Ammon's horn (tissue), 1 donor: ENCODE measurements at regions not wholly inside any gene's neighbourhood (a gene's known extent, or its start where the extent isn't known, plus 50 kb on each side); places are given as distances from the start of the nearest gene placed in this dataset.
"Not testable (repeated sequence)": the region's sequence is repeated elsewhere in the genome, so short reads cannot be mapped to it uniquely, and the experiment has no call there.

ENCODE experiments used
- DNase-seq: peaks from one replicate; pipeline ENCODE4 v3.0.0-alpha.2; 2016; ENCODE audit warnings: low spot score

DNA sequence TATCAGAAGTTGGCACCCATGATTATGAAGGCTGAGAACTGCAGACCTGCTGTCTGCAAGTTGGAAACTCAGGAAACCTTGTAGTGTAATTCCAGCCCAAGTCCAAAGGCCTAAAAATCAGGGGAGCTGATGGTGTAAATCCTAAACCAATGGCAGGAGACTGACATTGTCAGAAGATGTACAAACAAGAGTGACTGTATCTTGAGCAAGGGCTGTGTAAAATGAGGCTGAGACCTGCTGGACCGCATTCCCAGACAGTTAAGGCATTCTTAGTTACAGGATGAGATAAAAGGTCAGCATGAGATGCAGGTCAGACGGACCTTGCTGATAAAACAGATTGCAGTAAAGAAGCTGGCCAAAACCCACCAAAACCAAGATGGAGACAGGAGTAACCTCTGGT, 147.7 kb downstream of the COG6 start:
- no peak for DNase-seq

GRCh38 chr13:39803851-39804250, 148.4 kb downstream of the COG6 start:
- DNase-seq = no peak

DNA sequence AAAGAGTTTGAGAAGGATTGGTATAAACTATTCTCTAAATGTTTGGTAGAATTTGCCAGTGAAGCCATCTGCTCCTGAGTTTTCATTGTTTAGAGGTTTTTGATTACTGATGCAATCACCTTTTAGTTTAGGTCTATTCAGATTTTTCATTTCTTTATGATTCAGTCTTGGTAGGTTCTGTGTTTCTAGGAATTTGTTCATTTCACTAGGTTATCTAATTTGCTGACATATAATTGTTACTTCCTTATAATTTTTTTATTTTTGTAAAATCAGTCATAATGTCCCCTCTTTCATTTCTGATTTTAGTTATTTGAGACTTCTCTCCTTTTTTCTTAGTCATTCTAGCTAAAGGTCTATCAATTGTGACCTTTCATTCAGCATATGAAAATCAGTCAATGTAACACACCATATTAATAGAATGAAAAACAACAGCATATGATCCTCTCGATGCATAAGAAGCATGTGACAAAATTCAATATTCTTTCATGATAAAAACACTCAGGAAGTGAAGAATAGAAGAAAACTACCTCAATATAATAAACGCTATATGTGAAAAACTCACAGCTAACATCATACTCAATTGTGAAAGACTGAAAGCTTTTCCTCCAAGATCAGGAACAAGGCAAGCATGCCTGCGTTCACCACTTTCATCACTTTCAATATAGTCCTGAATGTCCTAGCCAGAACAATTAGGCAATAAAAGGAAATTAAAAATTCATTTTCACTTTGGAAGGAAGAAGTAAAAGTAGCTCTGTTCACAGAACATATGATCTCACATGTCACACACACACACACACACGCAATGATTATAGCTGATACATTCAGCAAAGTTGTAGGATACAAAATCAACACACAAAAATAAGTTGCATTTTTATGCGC, 149.1 kb downstream of the COG6 start:
- DNase-seq = no peak

GRCh38 chr13:39809466-39809865, 154.0 kb downstream of the COG6 start:
- no peak for DNase-seq

DNA sequence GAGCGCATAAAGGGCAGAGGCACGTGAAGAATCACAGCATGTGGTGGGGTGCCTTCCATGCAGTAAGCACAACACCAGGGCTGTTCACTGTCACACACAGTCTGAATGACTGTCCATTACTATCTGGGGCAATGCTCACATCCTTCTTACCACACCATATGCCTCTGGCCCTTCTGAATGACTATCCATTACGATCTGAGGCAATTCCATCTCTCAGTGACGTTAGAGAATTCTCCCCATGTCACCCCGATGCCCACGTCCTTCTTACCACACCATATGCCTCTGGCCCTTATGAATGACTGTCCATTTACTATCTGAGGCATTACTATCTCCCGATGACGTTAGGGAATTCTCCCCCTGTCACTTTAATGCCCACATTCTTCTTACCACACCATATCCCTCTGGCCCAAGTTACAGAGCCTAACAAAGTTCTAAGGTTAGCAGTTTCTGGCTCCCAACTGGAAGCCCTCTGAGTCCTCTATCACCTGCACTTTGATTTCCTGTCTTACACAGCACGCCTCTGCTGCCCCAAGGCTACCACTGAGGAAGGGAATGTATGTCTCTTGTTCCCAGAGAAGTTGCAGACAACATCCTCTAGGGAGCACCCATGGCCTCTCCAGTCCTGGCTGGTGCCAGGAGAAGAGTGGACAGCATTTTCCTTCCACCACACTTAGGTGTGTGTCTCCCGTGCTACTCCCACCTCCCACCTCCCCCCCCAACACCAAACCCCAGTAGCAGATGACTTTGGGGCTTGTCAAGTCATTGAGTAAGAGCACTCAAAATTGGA, 154.8 kb downstream of the COG6 start:
- no peak for DNase-seq

GRCh38 chr13:39811051-39811450, 155.6 kb downstream of the COG6 start:
- no peak for DNase-seq

GRCh38 chr13:39811696-39812095, 156.2 kb downstream of the COG6 start:
- DNase-seq = no peak

GRCh38 chr13:39815345-39816111, 160.1 kb downstream of the COG6 start:
- no peak for DNase-seq

DNA sequence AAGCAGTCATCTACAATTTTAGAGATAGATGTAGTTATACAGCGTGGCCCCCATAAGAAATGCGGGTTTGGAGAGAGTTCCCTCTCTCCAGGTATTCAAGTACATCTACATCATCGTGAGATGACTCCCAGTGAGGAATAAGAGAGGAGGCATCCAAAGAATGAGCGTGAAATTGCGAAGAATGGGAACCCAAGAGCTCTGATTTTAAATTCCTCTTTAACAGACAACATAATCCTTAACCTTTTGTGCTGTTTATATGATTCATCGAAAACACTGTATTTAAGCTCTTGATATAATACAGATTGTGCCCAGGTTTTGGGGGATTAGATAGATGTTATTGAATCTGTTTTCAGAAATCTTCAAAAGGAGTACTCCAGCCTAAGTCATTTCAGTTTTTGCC, 161.5 kb downstream of the COG6 start:
- no peak for DNase-seq

DNA sequence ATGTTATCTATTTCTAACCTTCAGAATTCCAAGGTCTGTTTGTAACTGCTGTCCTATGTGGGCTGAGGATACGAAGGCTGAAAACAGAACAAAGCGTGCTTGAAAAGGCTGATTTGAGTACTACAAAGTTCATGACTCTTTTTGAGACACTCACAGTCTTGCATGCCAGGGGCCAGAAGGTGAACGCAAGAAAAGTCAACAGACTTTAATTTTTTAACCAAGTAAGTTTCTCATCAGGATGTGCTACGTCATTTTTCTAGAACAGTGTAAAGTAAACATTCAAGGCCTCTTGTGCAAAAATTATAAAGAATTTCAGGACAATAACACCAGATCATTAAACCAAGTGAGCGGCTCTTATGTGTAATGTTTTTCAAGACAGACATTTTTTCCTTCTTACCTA, 163.5 kb downstream of the COG6 start:
- no peak for DNase-seq

DNA sequence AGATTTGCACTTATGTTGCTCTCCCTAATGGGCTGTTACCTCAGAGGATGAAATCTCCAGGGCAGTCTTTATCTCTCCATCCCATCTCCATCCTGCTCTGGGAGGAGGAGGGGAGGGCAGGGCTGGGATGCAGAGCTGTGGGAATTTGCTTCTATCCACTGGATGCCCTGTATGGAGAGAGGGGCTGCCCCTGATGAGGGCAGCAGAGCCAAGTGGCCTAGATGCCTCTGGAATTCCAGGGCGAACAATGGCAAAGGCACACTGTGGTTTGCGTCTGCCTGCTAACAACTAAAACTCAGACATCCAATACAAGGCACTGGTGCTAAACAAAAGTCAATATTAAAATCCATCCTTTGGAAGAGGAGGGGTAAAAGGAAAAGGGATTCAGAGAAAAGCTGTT, 165.1 kb downstream of the COG6 start:
- no peak for DNase-seq

- no peak for DNase-seq
Measured at GRCh38 chr13:39821977-39822376, 166.5 kb downstream of the COG6 start.

DNA sequence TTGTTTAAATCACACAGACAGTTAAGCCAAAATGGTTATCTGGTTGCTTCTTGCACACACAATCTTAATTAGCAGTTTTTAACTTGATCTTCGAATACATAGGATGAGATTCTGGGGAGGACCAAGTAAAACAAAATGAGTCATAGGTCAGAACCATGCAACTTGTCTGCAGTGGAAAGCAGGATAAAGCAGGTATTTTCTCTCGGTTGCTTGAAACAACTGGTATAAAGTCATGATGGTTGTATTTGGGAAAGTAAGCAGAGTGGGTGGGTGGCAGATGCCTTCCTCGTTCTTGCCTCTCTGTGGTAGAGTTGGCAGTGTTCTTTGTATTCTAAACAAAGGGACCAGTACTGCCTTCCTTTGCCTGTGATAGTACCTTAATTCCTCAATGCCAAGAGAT, 167.0 kb downstream of the COG6 start:
- DNase-seq = peak; percentile 10

- DNase-seq = no peak
Measured at GRCh38 chr13:39823063-39823713, 167.7 kb downstream of the COG6 start.

DNA sequence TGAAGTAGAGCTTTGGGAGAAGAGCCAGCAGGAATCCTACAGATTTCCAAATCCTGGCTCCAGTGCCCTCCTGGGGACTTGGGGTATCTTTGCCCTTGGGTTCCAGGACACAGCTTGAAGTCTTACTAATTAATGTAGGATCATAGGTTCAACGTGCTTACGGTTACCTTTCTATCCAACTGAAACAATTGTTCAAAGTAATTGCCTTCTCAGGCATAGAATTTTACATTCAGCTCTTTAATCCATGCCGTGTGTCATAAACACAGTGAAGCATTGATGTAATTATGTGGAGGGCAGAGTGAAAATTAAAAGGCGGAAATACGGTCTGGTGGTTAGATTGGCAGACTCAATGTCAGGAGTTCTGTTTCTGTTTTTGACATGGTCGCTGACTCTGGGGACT, 170.4 kb downstream of the COG6 start:
- DNase-seq = no peak

- DNase-seq = no peak
Measured at GRCh38 chr13:39835253-39835652, 179.8 kb downstream of the COG6 start.

GRCh38 chr13:39836038-39836437, 180.6 kb downstream of the COG6 start:
- no peak for DNase-seq

DNA sequence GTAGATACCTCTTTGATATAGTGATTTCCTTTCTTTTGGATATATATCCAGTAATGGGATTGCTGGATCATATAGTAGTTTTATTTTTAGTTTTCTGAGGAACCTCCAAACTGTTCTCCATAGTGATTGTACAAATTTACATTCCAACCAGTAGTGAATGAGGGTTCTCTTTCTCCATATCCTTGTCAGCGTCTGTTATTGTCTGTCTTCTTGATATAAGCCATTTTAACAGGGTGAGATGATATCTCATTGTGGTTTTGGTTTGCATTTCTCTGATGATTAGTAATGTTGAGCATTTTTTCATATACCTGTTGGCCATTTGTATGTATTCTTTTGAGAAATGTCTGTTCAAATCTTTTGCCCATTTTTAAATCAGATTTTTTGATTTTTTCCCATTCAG, 182.4 kb downstream of the COG6 start:
- not testable (repeated sequence) for DNase-seq

- no peak for DNase-seq
Measured at GRCh38 chr13:39840201-39840600, 184.7 kb downstream of the COG6 start.

DNA sequence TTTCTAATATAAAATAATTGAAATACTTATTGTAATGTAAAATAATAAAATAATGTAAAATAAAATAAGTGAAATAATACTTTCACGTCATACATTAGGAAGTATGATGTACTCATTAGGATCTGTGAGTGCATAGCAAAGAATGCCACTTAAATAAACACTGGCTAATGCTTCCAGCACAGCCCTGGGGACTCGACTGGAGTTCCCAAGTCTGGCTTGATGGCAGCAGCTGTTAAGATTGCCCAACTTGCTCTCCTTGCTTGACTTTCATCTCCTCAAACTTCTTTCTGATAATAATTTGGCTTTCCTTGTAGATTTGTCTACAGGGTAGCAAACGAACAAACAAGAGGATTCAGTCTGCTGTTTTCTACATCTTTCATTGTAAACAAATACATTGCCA, 191.9 kb downstream of the COG6 start:
- no peak for DNase-seq

DNA sequence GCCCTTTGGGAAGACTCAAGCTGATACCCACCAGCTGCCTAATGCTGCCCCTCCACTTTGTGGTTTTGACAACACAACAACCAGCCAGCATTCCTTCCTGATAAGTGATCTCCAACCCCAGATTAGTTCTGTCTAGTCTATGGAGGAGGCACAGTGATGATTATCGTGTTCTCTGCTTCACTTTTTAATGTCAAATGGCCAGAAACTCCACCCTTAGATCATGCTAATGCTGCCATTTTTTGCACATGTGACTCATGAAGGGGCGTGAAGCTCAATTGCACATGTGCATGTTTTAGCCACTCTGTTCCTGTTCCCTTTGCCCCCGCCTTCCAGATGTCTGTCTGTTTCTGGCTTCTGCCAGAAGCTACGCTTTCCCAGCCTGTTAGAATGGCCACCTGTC, 199.8 kb downstream of the COG6 start:
- DNase-seq = no peak

GRCh38 chr13:39856714-39857113, 201.3 kb downstream of the COG6 start:
- no peak for DNase-seq
